Panc1 (cell line): ENCODE measurements at regions not wholly inside any gene's neighbourhood (a gene's known extent, or its start where the extent isn't known, plus 50 kb on each side); places are given as distances from the start of the nearest gene placed in this dataset.

Experiments used
- ATAC-seq: fragments of 200-7000 bp; cut with Tn5 transposase; 2 replicates; pipeline ENCODE4 v1.9.1; 2020; ENCODE audit warnings: mild to moderate bottlenecking, moderate library complexity
- BruUV-seq: library from RNA; stranded (reverse); fragments of 400-500 nt; replicated peaks from 2 replicates; lab custom pipeline; 2021; lab: Mats Ljungman, UMichigan
- CTCF ChIA-PET: fragments of 300-600 bp; sonication (Branson Sonifier 250); formaldehyde crosslinking; loops from one replicate; lab custom pipeline; 2022; ENCODE audit warnings: antibody characterized with exemption; lab: Charles Lee
- POLR2A ChIA-PET: fragments of 300-600 bp; sonication (Branson Sonifier 250); formaldehyde crosslinking; loops from one replicate; lab custom pipeline; 2022; ENCODE audit warnings: antibody characterized with exemption; lab: Charles Lee
- DNase-seq: peaks from one replicate; pipeline ENCODE4 v3.0.0-alpha.2; 2010; ENCODE audit warnings: low read depth, low spot score
- H3K27ac ChIP-seq: 2 replicates; pipeline ENCODE4 v1.5.1; 2011; ENCODE audit warnings: mild to moderate bottlenecking, low read length, inconsistent platforms
- H3K27me3 ChIP-seq: fragments of 200-500 bp; sonication (Bioruptor generic); 2 replicates; pipeline ENCODE4 v1.6.0; 2014; ENCODE audit warnings: low read length, inconsistent platforms; ENCODE audit not compliant: control insufficient read depth, insufficient read depth
- H3K36me3 ChIP-seq: fragments of 200-500 bp; sonication (Bioruptor generic); 2 replicates; pipeline ENCODE4 v1.5.1; 2014; ENCODE audit warnings: inconsistent platforms, mild to moderate bottlenecking, low read length, moderate library complexity; ENCODE audit not compliant: control insufficient read depth, insufficient read depth
- H3K4me1 ChIP-seq: 2 replicates; pipeline ENCODE4 v1.5.1; 2011; ENCODE audit warnings: inconsistent platforms, mild to moderate bottlenecking, low read length, moderate library complexity; ENCODE audit not compliant: control insufficient read depth, insufficient read depth
- H3K4me3 ChIP-seq, 2 experiments: 2 replicates each; pipeline ENCODE4 v1.5.1; 2011 to 2012; ENCODE audit warnings: low read depth in 2 of 2, low read length in 2 of 2, mild to moderate bottlenecking in 2 of 2, inconsistent platforms in 1 of 2, moderate library complexity in 1 of 2
- H3K9me3 ChIP-seq: fragments of 200-500 bp; sonication (Bioruptor generic); 2 replicates; pipeline ENCODE4 v1.5.1; 2014; ENCODE audit warnings: low read depth, mild to moderate bottlenecking, inconsistent platforms, low read length, moderate library complexity; ENCODE audit not compliant: control insufficient read depth, insufficient read depth
- POLR2AphosphoS5 ChIP-seq: IDR thresholded peaks from 2 replicates; pipeline ENCODE4 v1.6.1; 2012; ENCODE audit warnings: mild to moderate bottlenecking, low read depth, low read length, moderate library complexity
- SIN3A ChIP-seq: IDR thresholded peaks from 2 replicates; pipeline ENCODE4 v1.6.1; 2012; ENCODE audit warnings: low read depth, mild to moderate bottlenecking, low read length, moderate library complexity, borderline replicate concordance; ENCODE audit not compliant: insufficient read depth
- TCF7L2 ChIP-seq: IDR thresholded peaks from 2 replicates; pipeline ENCODE4 v1.6.1; 2011; ENCODE audit warnings: mild to moderate bottlenecking, low read depth, low read length, inconsistent platforms
- in situ Hi-C: cut with HindIII; loops from 2 replicates; pipeline ENCODE4 v1.10.0; 2016; ENCODE audit warnings: low sequenced_read_pairs, low pct_unique_long_range_greater_than_20kb
- intact Hi-C: fragments of 100-400 bp; cut with micrococcal nuclease; formaldehyde crosslinking; loops from one replicate; pipeline ENCODE4 v1.10.0; 2022; ENCODE audit not compliant: unreplicated experiment
- TF ChIP-seq, protein P1 (sequence below): fragments of 450-650 bp; IDR thresholded peaks from 2 replicates; pipeline ENCODE4 v1.5.1; 2017; ENCODE audit warnings: mild to moderate bottlenecking
- TF ChIP-seq, protein P2 (sequence below), 2 experiments: IDR thresholded peaks; 2 replicates each; pipeline ENCODE4 v1.6.1; 2011 to 2012; ENCODE audit warnings: low read depth in 2 of 2, control low read depth in 1 of 2, low read length in 1 of 2, mild to moderate bottlenecking in 1 of 2, moderate library complexity in 1 of 2; ENCODE audit not compliant: insufficient read depth in 1 of 2

DNA sequence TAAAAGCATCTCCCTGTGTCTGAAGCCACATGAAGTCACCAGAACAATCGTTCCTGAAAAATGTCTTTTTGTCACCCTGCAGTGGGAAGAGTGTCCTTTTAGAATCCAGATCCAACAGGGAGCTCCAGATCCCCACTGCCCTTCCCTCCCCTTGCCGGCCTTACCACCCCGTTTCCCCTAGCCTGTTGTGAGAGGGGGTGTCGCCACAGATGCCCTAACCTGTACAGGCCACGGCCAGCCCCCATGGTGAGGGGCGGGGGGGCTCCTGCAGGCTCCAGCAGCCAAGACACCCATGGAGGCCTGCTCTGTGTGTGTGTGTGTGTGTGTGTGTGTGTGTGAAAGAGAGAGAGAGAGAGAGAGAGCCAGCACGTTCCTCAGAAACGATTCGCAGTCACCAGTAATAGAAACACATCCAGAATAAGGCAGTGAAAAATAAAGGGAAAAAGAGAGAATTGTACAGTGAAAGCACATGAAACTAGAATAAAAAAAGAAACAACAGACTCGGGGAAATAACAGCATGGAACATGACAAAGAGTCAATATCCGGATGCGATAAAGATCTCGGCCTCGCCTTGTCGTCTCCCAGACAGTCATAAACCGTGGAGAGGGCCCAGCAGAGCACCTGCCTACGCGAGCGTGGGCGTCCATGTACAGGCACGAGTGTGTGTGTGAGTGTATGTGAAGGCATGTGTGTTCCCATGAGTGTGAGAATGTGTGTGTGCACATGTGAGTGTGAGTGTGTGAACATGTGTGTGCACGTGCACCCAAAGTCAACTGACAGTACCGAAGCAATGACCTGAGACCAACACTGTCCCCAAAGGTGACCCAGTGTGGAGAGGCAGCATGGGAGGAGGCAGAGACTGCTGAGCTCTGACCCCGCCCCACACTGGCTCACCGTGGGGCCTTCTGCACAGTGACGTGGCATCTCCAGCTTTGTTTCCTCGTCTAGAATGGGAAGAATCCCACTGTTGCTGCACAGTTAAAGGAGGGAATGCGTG lies 303.8 kb downstream of the NPHP4 start:
- POLR2A ChIA-PET, result no interaction called here
- CTCF ChIA-PET, result no interaction called here
- in situ Hi-C loops, result no loop called here
- intact Hi-C loops, result no loop called here
- Histone ChIP-seq H3K27ac (no peak overlapping the region), H3K9me3 (no peaks in the 10 kb centered on the region), H3K4me3 (no peak overlapping the region), H3K36me3 (no peaks in the 10 kb centered on the region), H3K27me3 (peaks cover 5% of the 10 kb centered on the region), H3K4me1 (no peaks in the 10 kb centered on the region)
- TF ChIP-seq, protein P1, sequence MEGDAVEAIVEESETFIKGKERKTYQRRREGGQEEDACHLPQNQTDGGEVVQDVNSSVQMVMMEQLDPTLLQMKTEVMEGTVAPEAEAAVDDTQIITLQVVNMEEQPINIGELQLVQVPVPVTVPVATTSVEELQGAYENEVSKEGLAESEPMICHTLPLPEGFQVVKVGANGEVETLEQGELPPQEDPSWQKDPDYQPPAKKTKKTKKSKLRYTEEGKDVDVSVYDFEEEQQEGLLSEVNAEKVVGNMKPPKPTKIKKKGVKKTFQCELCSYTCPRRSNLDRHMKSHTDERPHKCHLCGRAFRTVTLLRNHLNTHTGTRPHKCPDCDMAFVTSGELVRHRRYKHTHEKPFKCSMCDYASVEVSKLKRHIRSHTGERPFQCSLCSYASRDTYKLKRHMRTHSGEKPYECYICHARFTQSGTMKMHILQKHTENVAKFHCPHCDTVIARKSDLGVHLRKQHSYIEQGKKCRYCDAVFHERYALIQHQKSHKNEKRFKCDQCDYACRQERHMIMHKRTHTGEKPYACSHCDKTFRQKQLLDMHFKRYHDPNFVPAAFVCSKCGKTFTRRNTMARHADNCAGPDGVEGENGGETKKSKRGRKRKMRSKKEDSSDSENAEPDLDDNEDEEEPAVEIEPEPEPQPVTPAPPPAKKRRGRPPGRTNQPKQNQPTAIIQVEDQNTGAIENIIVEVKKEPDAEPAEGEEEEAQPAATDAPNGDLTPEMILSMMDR, result no peak
- TF ChIP-seq POLR2AphosphoS5, result no peak
- DNase-seq, result no peak
- no peak for ATAC-seq
- no TSS peak for BruUV-seq

DNA sequence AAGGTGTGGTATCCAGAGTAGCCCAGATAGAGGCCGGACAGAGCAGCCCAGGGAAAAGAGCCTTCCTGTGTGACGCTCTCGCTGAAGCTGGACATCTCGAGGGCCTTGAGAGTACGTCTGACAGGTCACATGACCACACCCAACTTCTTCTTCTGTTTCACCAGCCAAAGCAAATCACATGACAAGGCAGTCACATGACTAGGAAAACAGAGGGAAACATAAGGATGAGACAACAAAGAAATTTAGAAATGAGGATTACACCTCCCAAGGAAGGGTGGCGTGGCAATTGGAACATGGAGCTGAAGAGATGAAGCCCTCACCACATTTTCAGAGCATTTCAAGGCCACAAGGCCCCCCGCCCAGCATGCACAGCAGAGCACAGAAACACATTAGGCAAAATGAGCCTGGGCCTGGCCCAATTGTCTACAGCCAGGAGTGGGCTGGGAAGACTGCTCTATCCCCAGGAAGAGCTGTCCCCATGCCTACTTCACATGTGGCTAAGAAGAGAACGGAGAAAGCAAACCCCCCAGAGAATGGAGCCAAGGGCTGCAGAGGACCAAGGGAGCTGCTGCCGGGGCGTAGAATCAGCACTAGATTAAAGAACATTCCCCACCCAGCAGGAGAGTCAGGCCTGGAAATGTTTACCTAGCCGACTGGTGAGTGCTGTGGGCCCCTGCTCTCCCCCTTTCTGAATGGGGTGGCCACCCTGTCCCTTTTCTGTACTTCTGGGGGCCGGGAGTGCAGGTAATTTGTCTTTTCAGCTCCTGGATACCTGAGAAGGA lies 305.1 kb downstream of the NPHP4 start:
- DNase-seq (no peak), ATAC-seq (no peak)
- in situ Hi-C loops (no loop called here), intact Hi-C loops (no loop called here)
- Histone ChIP-seq H3K27me3 (peaks cover 4% of the 10 kb centered on the region; the same call in 1 of the 2 replicates), H3K27ac (no peak overlapping the region), H3K36me3 (no peaks in the 10 kb centered on the region), H3K4me3 (no peak overlapping the region), H3K4me1 (no peaks in the 10 kb centered on the region), H3K9me3 (no peaks in the 10 kb centered on the region)
- ChIA-PET POLR2A (interaction anchor here (0.5 kb wide), 1 partner anchor 32 kb away, joined by 3 read pairs; no protein-coding TSS in a partner anchor), CTCF (no interaction called here)
- TF ChIP-seq, protein P1, result no peak
- TF ChIP-seq POLR2AphosphoS5, result no peak
- TF ChIP-seq SIN3A, result no peak
- no TSS peak for BruUV-seq

DNA sequence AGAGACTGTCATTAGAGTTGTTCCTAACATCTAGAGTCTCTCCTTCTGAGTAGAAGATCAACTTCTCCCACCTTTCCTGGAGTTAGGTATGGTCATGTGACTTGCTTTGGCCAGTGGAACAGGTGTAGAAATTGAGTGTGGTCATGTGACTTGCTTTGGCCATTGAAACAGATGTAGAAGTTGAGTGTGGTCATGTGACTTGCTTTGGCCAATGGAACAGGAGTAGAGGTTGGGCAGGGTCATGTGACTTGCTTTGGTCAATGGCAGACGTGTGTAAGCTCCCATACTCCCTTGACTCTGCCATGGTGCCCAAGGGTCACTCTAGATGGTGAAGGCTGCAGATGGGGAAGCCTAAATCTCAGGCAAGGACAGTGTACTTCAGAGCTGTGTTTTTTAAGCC lies 306.0 kb downstream of the NPHP4 start:
- TF ChIP-seq POLR2AphosphoS5 (no peak), TCF7L2 (no peak), SIN3A (no peak)
- TF ChIP-seq, protein P1, result no peak
- TF ChIP-seq, protein P2, sequence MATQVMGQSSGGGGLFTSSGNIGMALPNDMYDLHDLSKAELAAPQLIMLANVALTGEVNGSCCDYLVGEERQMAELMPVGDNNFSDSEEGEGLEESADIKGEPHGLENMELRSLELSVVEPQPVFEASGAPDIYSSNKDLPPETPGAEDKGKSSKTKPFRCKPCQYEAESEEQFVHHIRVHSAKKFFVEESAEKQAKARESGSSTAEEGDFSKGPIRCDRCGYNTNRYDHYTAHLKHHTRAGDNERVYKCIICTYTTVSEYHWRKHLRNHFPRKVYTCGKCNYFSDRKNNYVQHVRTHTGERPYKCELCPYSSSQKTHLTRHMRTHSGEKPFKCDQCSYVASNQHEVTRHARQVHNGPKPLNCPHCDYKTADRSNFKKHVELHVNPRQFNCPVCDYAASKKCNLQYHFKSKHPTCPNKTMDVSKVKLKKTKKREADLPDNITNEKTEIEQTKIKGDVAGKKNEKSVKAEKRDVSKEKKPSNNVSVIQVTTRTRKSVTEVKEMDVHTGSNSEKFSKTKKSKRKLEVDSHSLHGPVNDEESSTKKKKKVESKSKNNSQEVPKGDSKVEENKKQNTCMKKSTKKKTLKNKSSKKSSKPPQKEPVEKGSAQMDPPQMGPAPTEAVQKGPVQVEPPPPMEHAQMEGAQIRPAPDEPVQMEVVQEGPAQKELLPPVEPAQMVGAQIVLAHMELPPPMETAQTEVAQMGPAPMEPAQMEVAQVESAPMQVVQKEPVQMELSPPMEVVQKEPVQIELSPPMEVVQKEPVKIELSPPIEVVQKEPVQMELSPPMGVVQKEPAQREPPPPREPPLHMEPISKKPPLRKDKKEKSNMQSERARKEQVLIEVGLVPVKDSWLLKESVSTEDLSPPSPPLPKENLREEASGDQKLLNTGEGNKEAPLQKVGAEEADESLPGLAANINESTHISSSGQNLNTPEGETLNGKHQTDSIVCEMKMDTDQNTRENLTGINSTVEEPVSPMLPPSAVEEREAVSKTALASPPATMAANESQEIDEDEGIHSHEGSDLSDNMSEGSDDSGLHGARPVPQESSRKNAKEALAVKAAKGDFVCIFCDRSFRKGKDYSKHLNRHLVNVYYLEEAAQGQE (IDR thresholded peaks at IDR 0.05; ENCODE audit: insufficient read depth in 1 of 2, low read depth in 2 of 2, low read length in 1 of 2), result no peak
- no peak overlapping the region for H3K27ac ChIP-seq
- DNase-seq, result no peak
- in situ Hi-C loops (no loop called here), intact Hi-C loops (no loop called here)
- POLR2A ChIA-PET, result no interaction called here
- no TSS peak for BruUV-seq
- no peak overlapping the region for H3K4me3 ChIP-seq
- CTCF ChIA-PET, result no interaction called here
- no peak for ATAC-seq
- no peaks in the 10 kb centered on the region for H3K4me1 ChIP-seq
- peaks cover 4% of the 10 kb centered on the region; the same call in 1 of the 2 replicates for H3K27me3 ChIP-seq
- no peaks in the 10 kb centered on the region for H3K9me3 ChIP-seq
- no peaks in the 10 kb centered on the region for H3K36me3 ChIP-seq
